ENCODE measurements at regions not wholly inside any gene's neighbourhood (a gene's known extent, or its start where the extent isn't known, plus 50 kb on each side); places are given as distances from the start of the nearest gene placed in this dataset.

- TF ChIP-seq CTCF (conservative IDR thresholded peaks at IDR 0.05) (no peak), EZH2 (IDR thresholded peaks at IDR 0.05; ENCODE audit: low read depth) (no peak)
Measured at GRCh38 chr10:107415446-107415845, 250.9 kb upstream of the SORCS1 start.

Data from PC-9 (cell line).